ENCODE measurements at regions not wholly inside any gene's neighbourhood (a gene's known extent, or its start where the extent isn't known, plus 50 kb on each side); places are given as distances from the start of the nearest gene placed in this dataset.

DNA sequence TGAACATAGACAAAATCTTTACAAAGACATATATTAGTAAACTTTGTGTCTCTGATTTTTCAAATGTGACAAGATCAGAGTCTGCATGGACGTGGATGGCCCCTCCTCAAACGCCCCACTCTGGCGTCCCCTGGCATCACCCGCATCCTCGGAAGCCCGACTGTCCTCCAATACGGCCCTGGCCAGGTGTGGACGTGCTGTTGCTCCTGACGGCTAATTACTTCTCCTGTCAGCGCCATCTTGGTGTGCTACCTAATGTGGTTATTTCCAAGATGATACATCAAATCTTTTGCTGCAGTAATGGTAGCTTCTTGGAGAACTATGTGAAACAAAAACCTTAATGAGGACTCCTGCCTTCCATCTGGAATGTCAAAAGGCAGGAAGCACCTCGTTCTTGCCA lies 747.4 kb upstream of the SALL3 start:
- TF ChIP-seq, protein P1, sequence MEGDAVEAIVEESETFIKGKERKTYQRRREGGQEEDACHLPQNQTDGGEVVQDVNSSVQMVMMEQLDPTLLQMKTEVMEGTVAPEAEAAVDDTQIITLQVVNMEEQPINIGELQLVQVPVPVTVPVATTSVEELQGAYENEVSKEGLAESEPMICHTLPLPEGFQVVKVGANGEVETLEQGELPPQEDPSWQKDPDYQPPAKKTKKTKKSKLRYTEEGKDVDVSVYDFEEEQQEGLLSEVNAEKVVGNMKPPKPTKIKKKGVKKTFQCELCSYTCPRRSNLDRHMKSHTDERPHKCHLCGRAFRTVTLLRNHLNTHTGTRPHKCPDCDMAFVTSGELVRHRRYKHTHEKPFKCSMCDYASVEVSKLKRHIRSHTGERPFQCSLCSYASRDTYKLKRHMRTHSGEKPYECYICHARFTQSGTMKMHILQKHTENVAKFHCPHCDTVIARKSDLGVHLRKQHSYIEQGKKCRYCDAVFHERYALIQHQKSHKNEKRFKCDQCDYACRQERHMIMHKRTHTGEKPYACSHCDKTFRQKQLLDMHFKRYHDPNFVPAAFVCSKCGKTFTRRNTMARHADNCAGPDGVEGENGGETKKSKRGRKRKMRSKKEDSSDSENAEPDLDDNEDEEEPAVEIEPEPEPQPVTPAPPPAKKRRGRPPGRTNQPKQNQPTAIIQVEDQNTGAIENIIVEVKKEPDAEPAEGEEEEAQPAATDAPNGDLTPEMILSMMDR (IDR thresholded peaks at IDR 0.05) = no peak
- no peak for TF ChIP-seq POLR2A (IDR thresholded peaks at IDR 0.05)
